ENCODE measurements at regions not wholly inside any gene's neighbourhood (a gene's known extent, or its start where the extent isn't known, plus 50 kb on each side); places are given as distances from the start of the nearest gene placed in this dataset.

- no peak for TF ChIP-seq POLR2A (IDR thresholded peaks at IDR 0.05)
- TF ChIP-seq, protein P1, sequence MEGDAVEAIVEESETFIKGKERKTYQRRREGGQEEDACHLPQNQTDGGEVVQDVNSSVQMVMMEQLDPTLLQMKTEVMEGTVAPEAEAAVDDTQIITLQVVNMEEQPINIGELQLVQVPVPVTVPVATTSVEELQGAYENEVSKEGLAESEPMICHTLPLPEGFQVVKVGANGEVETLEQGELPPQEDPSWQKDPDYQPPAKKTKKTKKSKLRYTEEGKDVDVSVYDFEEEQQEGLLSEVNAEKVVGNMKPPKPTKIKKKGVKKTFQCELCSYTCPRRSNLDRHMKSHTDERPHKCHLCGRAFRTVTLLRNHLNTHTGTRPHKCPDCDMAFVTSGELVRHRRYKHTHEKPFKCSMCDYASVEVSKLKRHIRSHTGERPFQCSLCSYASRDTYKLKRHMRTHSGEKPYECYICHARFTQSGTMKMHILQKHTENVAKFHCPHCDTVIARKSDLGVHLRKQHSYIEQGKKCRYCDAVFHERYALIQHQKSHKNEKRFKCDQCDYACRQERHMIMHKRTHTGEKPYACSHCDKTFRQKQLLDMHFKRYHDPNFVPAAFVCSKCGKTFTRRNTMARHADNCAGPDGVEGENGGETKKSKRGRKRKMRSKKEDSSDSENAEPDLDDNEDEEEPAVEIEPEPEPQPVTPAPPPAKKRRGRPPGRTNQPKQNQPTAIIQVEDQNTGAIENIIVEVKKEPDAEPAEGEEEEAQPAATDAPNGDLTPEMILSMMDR (IDR thresholded peaks at IDR 0.05), result no peak
Observed at GRCh38 chr2:12343141-12343540, 373.6 kb upstream of the TRIB2 start.
